NCI-H82 treated with DMSO at 0.1 percent for 48 hours (cell line): ENCODE measurements at regions not wholly inside any gene's neighbourhood (a gene's known extent, or its start where the extent isn't known, plus 50 kb on each side); places are given as distances from the start of the nearest gene placed in this dataset.

Source experiments
- DNase-seq: peaks from one replicate; lab custom pipeline; 2025; ENCODE audit not compliant: unreplicated experiment; lab: John Stamatoyannopoulos, UW

DNA sequence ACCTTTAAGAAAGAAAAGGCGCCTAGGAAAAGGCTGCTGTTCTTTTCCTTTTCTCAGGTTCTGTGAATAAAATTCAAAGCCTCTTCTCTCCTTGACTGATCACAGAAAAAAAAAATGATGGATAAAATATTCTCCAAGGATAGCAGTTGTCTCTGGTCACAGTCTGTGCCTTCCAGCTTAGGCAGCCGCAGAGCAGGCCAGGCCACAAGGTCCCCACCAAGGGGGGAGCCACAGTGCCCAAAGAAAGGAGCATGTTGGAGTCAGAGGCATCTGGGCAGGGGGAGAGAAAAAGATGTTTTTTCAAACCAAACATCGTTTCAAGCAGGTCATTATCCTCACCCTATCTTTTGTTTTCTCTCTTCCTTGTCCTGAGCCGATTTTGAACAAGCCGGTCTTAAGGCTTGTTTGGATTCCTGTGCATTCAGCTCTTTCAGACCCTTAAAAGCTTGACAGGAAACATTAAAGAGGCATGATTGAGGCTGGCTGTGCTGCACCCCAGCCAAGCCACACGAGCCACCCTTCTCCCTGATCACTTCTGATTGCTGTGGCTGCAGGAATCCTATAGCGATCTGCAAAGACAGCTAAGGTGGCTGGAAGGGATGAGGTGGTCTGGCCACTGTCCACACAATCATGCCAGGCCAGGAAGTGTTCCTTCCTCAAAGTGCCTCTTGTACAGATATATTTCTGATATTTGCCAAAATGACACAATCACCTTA is 284.6 kb upstream of the TLE4 start:
- DNase-seq, result no peak

DNA sequence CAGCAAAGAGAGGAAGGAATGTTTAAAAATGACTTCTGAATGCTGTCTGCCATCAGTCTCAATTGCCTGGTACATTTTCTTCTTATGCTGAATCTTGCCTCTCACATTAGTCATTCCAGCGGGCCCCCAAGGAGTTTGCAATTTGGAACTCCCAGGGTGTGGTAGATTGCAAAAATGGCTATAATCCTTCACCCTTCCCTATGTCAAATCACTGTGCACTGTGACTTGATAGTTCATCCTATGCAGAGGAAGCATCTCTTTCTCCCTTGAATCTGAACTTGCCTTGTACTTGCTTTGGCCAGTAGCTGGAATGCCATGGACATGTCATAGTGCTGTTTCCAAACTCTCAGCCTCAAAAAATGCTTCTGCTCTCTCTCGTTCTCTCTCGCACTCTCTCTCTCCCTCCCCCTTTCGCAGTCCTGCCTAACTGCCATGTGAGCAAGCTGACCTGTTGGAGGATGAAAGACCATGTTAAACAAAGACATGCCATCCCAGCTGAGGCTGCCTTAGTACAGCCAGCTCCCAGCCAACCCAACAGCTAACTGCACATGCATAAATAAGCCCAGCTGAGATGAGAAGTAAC is 284.0 kb upstream of the TLE4 start:
- DNase-seq, result no peak

GRCh38 chr9:79289856-79290255 is 281.9 kb upstream of the TLE4 start:
- DNase-seq, result no peak

DNA sequence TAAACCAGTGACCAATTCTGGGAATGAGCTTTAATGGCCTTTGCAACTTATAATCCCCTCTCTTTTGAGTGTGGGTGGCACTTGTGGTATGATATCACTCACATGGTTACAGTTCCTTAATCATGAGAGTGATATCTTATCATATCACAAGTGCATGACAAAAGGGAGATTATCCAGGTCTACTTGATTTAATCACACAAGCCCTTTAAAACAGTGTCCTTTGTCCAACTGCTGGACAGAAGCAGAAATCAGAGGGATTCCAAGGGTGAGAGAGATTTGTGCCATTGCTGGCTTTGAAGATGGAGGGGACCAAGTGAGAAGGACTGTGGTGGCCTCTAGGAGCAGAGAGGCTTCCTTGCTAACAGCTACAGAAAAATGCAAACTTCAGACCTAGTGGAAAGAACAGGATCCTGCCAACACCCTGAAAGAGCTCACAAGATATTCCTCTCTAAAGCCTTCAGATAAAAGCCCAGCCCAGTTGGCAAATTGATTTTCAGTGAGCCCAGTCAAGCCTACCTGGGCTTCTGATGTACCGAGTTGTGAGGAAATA is 279.0 kb upstream of the TLE4 start:
- no peak for DNase-seq

- peak; percentile 22 for DNase-seq
Observed at GRCh38 chr9:79300068-79300467, 271.7 kb upstream of the TLE4 start.

GRCh38 chr9:79301085-79301484 is 270.7 kb upstream of the TLE4 start:
- DNase-seq, result no peak

DNA sequence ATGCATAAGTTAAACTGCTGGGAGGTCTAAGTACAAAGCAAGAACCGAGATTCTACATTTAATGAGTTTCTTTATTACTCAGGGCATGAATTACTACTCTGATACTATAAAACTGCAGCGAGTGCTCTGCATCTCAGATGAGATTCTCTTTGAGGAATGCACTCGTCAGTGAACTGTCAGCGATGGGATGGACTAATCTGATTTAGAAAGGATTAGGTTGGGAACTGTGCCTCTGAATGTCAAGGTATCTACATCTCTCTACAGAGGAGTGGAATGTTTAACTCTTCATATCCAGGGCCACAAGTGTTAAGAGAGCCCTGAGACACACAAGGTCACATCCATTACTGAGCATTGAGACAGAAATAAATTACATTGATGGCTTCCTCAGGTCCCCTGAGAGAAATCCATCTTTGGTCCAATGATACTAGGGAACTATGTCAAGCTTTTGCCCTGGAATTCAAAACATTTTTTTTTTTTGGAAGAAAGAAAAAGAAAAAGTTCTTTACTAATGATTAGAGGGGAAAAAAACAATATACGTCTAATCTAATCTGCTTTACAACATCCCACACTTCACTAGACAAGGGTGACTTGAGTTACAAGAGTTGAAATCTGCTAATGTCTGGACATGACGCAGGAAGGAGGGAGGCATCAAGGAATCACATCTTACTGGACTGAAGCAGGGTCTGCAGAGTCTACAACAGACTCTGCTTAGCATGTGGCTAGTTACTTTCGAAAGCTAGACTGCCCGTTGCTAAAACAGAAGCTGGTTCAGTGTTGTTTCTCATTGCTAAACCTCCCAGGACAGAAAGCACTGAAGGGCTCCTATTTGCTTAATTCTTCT is 270.0 kb upstream of the TLE4 start:
- peak; percentile 65 for DNase-seq

GRCh38 chr9:79302569-79302968 is 269.2 kb upstream of the TLE4 start:
- DNase-seq, result no peak

GRCh38 chr9:79308012-79308411 is 263.8 kb upstream of the TLE4 start:
- no peak for DNase-seq

- DNase-seq, result no peak
Observed at GRCh38 chr9:79312686-79313421, 258.9 kb upstream of the TLE4 start.

- DNase-seq, result no peak
Observed at GRCh38 chr9:79325501-79325900, 246.3 kb upstream of the TLE4 start.

DNA sequence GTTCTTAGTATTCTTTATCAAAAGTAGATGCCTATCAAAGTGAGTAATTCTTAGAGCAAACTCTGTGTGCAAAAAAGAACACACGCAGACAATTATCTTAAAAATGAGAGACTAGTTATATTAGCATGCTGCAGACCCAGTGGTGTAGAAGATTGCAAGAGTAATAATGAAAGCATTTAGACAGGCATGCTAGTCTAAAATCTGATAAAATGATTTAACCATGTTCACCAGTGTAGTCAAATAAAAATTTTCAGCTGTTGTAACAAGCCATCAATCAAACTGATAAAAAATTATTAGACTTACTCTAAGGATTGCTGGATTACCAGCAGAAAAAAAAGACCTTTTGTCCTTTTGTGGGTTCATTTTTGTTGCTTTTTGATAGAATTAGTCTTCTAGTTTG is 241.9 kb upstream of the TLE4 start:
- no peak for DNase-seq

DNA sequence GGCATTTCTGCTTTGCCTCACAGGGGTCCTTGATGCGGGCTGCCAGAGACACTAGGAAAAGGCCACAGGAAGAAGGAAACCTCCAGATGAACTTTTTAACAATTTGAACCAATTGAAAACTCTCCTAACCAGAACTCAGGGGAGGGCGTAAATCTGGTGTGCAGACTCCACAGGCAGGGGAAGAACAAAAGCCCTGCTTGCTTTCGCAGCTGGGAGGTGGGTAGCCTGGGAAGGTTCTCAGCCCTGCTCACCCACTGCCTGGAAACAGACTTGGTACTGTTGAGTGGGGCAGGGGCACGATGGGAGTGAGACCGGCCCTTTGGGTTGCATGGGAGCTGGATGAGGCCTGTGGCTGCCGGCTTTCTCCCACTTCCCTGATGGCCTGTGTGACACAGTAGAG is 237.8 kb upstream of the TLE4 start:
- no peak for DNase-seq

DNA sequence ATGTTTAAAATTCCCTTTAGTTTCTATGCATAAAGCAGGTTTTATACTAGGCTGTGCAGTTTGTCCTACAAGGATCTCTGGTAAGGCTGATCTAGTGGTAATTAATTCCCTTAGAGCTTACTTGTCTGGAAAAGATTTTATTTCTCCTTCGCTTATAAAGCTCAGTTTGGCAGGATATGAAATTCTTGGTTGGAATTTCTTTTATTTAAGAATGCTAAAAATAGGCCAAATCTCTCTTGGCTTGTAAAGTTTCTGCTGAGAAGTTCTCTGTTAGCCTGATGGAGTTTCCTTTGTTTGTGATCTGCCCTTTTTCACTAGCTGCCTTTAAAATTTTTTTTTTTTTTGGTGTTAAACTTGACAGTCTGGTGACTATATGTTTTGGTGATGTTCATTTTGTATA is 237.1 kb upstream of the TLE4 start:
- no peak for DNase-seq

GRCh38 chr9:79335987-79336386 is 235.8 kb upstream of the TLE4 start:
- no peak for DNase-seq

- DNase-seq, result no peak
Observed at GRCh38 chr9:79341561-79341960, 230.2 kb upstream of the TLE4 start.

DNA sequence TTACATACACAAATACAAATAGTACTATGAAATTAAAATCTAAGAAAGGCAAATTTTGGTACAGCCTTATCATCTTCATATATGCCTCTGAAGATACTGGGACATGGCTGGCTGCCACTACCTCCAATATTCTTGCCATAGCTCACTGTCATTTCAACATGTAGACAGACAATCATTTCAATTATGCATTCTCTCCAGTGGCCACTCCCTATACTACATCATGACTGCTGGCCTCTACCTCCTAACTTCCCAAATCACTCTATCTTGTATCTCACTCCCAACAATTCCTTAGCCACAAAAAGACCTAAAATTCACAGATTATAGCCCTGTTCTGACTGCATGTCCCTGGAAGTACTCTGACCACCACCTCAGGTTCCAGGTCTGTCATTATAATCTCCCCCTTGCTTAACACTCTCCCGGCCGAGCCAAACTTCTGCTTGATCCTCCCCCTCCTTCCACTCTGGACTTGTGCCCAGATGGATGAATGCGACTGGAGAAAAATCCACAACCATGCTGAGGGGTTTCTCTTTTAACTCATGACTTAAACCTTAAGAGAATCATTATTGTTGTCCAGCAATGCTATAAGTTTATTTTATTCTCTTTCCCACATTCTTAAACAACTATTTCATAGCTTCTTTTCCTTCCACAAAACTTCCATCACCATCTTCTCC is 225.3 kb upstream of the TLE4 start:
- no peak for DNase-seq

DNA sequence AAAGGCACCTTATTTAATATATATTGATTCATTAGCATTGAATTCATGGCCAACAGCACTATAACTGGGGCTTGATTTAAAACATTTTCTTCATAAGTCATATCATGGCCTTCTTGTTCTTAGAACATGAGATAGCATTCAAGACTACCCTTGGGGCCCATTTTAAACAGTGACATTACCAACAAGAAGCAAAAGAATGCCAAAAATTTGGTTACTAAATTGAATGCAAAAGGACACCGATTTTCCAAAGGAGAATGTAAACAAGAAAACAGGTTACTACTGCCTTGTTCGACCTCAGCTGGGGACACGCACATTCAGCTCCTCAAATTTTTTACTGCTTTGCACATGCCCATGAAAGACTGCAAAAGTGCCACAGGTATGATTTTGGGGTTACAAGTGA is 219.4 kb upstream of the TLE4 start:
- DNase-seq, result no peak

DNA sequence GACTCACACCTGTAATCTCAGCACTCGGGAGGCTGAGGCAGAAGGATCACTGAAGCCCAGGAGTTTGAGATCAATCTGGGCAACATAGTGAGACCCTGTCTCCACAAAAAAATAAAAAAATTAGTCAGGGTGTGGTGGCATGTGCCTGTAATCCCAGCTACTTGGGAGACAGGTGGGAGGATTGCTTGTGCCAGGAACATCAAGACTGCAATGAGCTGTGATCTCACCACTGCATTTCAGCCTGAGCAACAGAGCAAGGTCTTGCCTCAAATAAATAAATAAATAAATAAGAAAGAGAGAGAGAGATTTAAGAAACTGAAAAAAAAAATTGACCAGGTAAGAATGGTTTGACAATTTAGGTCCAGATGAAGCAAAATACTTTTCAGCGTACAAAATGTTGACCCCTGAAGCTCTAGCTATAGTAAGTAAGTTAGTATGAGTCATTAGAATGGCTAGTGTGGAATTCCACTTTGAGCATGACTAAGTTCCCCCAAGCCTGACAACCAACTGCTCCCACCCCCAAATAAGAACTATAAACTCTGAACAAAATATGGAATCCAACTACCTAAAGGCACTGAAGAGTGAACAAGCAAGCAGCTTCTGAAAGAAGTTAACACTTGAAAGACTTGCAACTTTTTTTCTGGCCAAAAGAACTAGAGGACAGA is 217.8 kb upstream of the TLE4 start:
- DNase-seq, result no peak

DNA sequence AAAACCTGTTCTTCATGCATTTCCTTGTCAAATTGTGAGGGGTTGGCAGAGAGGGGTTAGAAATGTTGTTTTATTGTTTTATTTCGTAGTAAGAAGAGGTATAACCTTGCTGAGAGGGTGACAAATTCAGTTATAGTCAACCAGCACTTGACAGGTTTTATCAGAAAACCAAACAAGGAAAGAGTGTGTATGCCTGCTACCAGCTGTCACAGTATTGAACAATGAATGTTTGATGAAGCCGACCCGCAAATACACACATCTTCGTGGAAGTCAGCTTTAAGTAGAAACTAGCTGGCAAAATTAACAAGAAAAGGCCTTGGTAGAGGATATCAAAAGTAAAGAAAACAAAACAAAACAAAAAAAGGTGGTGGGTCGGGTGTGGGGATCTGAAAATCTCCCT is 214.6 kb upstream of the TLE4 start:
- no peak for DNase-seq
